ENCODE measurements at regions not wholly inside any gene's neighbourhood (a gene's known extent, or its start where the extent isn't known, plus 50 kb on each side); places are given as distances from the start of the nearest gene placed in this dataset.

DNA sequence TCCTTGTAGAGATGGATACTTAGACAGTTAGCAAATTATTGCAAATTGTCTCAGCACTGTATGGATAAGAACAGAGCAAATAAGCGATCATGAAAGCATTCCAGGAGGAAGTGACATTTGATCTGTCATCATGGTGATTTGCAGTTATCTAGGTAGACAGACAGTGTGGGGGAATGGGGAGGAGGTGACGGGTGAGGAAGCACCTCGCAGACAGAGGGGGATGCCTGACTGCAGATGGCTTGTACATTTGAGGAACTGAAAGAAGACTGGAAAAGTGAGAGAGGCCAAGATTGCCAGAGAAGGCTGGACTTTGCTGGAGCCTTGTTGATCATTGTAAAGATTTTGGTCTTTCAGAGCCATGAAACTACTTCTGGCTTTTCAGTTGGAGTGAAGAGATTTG is 318.2 kb upstream of the CELF2 start:
- POLR2A ChIA-PET: no interaction called here
- no peak for ATAC-seq
- Histone ChIP-seq H3K4me1 (no peaks in the 10 kb centered on the region), H3K9me3 (no peaks in the 10 kb centered on the region), H3K4me2 (no peak overlapping the region), H3K4me3 (no peak overlapping the region), H3K27ac (no peak overlapping the region)
- DNase-seq (ENCODE audit: low read depth in 1 of 2, low spot score in 1 of 2): no peak
- TF ChIP-seq TFCP2L1 (CRISPR knock-in tag; IDR thresholded peaks at IDR 0.05): no peak
- no peak for TF ChIP-seq TP53 (CRISPR knock-in tag; IDR thresholded peaks at IDR 0.05)
- no peak for TF ChIP-seq RAD21 (conservative IDR thresholded peaks at IDR 0.05 in 1 of 2, IDR thresholded peaks at IDR 0.05 in 1 of 2)
- TF ChIP-seq RCOR1 (IDR thresholded peaks at IDR 0.05; ENCODE audit: low read depth, low read length): no peak
- TF ChIP-seq, protein P1, sequence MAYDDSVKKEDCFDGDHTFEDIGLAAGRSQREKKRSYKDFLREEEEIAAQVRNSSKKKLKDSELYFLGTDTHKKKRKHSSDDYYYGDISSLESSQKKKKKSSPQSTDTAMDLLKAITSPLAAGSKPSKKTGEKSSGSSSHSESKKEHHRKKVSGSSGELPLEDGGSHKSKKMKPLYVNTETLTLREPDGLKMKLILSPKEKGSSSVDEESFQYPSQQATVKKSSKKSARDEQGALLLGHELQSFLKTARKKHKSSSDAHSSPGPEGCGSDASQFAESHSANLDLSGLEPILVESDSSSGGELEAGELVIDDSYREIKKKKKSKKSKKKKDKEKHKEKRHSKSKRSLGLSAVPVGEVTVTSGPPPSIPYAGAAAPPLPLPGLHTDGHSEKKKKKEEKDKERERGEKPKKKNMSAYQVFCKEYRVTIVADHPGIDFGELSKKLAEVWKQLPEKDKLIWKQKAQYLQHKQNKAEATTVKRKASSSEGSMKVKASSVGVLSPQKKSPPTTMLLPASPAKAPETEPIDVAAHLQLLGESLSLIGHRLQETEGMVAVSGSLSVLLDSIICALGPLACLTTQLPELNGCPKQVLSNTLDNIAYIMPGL (CRISPR knock-in tag; IDR thresholded peaks at IDR 0.05; ENCODE audit: borderline replicate concordance): no peak
- TF ChIP-seq, protein P2, sequence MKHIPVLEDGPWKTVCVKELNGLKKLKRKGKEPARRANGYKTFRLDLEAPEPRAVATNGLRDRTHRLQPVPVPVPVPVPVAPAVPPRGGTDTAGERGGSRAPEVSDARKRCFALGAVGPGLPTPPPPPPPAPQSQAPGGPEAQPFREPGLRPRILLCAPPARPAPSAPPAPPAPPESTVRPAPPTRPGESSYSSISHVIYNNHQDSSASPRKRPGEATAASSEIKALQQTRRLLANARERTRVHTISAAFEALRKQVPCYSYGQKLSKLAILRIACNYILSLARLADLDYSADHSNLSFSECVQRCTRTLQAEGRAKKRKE (CRISPR knock-in tag; IDR thresholded peaks at IDR 0.05; ENCODE audit: low read depth): no peak
- TF ChIP-seq, protein P3, sequence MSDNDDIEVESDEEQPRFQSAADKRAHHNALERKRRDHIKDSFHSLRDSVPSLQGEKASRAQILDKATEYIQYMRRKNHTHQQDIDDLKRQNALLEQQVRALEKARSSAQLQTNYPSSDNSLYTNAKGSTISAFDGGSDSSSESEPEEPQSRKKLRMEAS (IDR thresholded peaks at IDR 0.05): no peak
- TF ChIP-seq ZFP36 (IDR thresholded peaks at IDR 0.05; ENCODE audit: borderline replicate concordance, partially characterized antibody): no peak
- TF ChIP-seq, protein P4, sequence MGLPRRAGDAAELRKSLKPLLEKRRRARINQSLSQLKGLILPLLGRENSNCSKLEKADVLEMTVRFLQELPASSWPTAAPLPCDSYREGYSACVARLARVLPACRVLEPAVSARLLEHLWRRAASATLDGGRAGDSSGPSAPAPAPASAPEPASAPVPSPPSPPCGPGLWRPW (IDR thresholded peaks at IDR 0.05): no peak
- TF ChIP-seq CBX8 (IDR thresholded peaks at IDR 0.05): no peak
- no peak for TF ChIP-seq PHF8 (IDR thresholded peaks at IDR 0.05; ENCODE audit: borderline replicate concordance, low read depth)
- TF ChIP-seq CHD2 (IDR thresholded peaks at IDR 0.05; ENCODE audit: low read length, partially characterized antibody): no peak
- no peak for TF ChIP-seq CBX2 (IDR thresholded peaks at IDR 0.05; ENCODE audit: borderline replicate concordance, low read depth)
- CTCF ChIA-PET: no interaction called here
- WGBS (ENCODE audit: missing lambda C conversion rate): 7% methylated on average over 3 of the region's 3 CpGs
- FAIRE-seq: no peak

DNA sequence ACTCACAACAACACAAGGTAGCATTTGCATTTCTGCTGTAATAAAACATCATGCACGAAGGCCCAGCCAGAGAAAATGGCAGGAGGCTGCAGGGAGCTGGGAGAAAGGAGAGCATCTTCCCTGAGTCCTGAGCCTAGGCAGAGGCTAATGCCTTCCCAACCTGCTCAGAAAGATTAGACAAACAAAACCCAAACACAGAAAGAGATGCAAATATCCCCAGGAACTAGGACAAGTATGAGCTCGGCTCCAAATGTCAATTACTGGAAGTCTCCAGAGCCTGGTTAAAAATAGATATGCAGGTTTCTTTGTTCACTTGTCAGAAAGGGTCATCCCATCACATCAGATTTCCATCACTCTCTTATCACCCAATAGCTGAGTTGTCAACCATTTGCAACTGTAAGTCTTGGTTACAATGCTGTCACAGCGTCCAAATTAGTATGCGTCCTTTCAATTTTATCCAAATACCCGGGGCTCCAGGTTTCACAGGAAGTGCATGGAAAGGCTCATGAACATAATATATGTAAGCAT is 316.5 kb upstream of the CELF2 start:
- DNase-seq (ENCODE audit: low read depth in 1 of 2, low spot score in 1 of 2) (no peak), ATAC-seq (no peak), FAIRE-seq (no peak)
- Histone ChIP-seq H3K4me3 (no peak overlapping the region), H3K4me2 (no peak overlapping the region), H3K27ac (no peak overlapping the region), H3K4me1 (no peaks in the 10 kb centered on the region), H3K9me3 (peaks cover under 1% of the 10 kb centered on the region; the same call in 1 of the 3 replicates)
- 38% methylated on average over 5 of the region's 5 CpGs for WGBS (ENCODE audit: missing lambda C conversion rate)
- TF ChIP-seq RCOR1 (IDR thresholded peaks at IDR 0.05; ENCODE audit: low read depth, low read length) (no peak), RNF2 (IDR thresholded peaks at IDR 0.05; ENCODE audit: borderline replicate concordance, low read depth) (no peak), POLR2AphosphoS2 (conservative IDR thresholded peaks at IDR 0.05; ENCODE audit: low read length) (no peak), MAZ (IDR thresholded peaks at IDR 0.05; ENCODE audit: borderline replicate concordance, low read depth, low read length) (no peak)
- TF ChIP-seq, protein P5, sequence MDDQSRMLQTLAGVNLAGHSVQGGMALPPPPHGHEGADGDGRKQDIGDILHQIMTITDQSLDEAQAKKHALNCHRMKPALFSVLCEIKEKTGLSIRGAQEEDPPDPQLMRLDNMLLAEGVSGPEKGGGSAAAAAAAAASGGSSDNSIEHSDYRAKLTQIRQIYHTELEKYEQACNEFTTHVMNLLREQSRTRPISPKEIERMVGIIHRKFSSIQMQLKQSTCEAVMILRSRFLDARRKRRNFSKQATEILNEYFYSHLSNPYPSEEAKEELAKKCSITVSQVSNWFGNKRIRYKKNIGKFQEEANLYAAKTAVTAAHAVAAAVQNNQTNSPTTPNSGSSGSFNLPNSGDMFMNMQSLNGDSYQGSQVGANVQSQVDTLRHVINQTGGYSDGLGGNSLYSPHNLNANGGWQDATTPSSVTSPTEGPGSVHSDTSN (IDR thresholded peaks at IDR 0.05): no peak
- TF ChIP-seq, protein P6, sequence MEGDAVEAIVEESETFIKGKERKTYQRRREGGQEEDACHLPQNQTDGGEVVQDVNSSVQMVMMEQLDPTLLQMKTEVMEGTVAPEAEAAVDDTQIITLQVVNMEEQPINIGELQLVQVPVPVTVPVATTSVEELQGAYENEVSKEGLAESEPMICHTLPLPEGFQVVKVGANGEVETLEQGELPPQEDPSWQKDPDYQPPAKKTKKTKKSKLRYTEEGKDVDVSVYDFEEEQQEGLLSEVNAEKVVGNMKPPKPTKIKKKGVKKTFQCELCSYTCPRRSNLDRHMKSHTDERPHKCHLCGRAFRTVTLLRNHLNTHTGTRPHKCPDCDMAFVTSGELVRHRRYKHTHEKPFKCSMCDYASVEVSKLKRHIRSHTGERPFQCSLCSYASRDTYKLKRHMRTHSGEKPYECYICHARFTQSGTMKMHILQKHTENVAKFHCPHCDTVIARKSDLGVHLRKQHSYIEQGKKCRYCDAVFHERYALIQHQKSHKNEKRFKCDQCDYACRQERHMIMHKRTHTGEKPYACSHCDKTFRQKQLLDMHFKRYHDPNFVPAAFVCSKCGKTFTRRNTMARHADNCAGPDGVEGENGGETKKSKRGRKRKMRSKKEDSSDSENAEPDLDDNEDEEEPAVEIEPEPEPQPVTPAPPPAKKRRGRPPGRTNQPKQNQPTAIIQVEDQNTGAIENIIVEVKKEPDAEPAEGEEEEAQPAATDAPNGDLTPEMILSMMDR (IDR thresholded peaks at IDR 0.05): no peak
- POLR2A ChIA-PET: no interaction called here
- CTCF ChIA-PET: no interaction called here
